CD4-positive, alpha-beta memory T cell (primary cell): ENCODE measurements at regions not wholly inside any gene's neighbourhood (a gene's known extent, or its start where the extent isn't known, plus 50 kb on each side); places are given as distances from the start of the nearest gene placed in this dataset.

Experiments
- CTCF ChIA-PET: fragments of 350-600 bp; sonication (Branson Sonifier 250); formaldehyde crosslinking; loops from one replicate; lab custom pipeline; 2021; ENCODE audit warnings: inconsistent platforms; ENCODE audit not compliant: partially characterized antibody; lab: Charles Lee
- POLR2A ChIA-PET: fragments of 350-600 bp; sonication (Branson Sonifier 250); formaldehyde crosslinking; loops from one replicate; lab custom pipeline; 2021; ENCODE audit not compliant: partially characterized antibody; lab: Charles Lee
- DNase-seq, 5 donors: peaks; one replicate each; pipeline versions ENCODE4 v3.0.0 to v3.0.0-alpha.2; 2020 to 2022; ENCODE audit warnings: mixed read lengths in 1 of 5
- H3K27ac ChIP-seq: one replicate; pipeline ENCODE4 v1.7.0; 2013; ENCODE audit warnings: low read depth, low read length
- H3K27me3 ChIP-seq: 2 replicates; pipeline ENCODE4 v1.7.0; 2013; ENCODE audit warnings: mild to moderate bottlenecking, low read length, moderate library complexity; ENCODE audit not compliant: insufficient read depth
- H3K36me3 ChIP-seq: 2 replicates; pipeline ENCODE4 v1.7.0; 2013; ENCODE audit warnings: mild to moderate bottlenecking, low read length, moderate library complexity; ENCODE audit not compliant: insufficient read depth
- H3K4me1 ChIP-seq: 2 replicates; pipeline ENCODE4 v1.7.0; 2013; ENCODE audit warnings: mild to moderate bottlenecking, low read length, moderate library complexity; ENCODE audit not compliant: insufficient read depth
- H3K4me3 ChIP-seq, 2 donors: one replicate each; pipeline ENCODE4 v1.7.0; 2013; ENCODE audit warnings: low read length in 2 of 2, mild to moderate bottlenecking in 1 of 2
- H3K9me3 ChIP-seq, 2 donors: one replicate each; pipeline ENCODE4 v1.7.0; 2013; ENCODE audit warnings: low read length in 2 of 2, control low read depth in 1 of 2; ENCODE audit not compliant: control insufficient read depth in 1 of 2
- H3K27ac Mint-ChIP-seq, 7 donors: one replicate each; pipeline ENCODE4 v1.8.0; 2020 to 2021; ENCODE audit warnings: mixed read lengths in 7 of 7, mild to moderate bottlenecking in 6 of 7, inconsistent platforms in 3 of 7, moderate library complexity in 3 of 7
- H3K27me3 Mint-ChIP-seq, 2 donors: one replicate each; pipeline ENCODE4 v1.8.0; 2020 to 2021; ENCODE audit warnings: mixed read lengths in 2 of 2
- H3K36me3 Mint-ChIP-seq, 2 donors: one replicate each; pipeline ENCODE4 v1.8.0; 2020 to 2021; ENCODE audit warnings: mixed read lengths in 2 of 2, inconsistent platforms in 1 of 2, mild to moderate bottlenecking in 1 of 2
- H3K4me1 Mint-ChIP-seq, 4 donors: one replicate each; pipeline ENCODE4 v1.8.0; 2020 to 2021; ENCODE audit warnings: mixed read lengths in 4 of 4, mild to moderate bottlenecking in 1 of 4
- H3K4me3 Mint-ChIP-seq, 8 donors: one replicate each; pipeline ENCODE4 v1.8.0; 2020 to 2021; ENCODE audit warnings: mixed read lengths in 8 of 8, mild to moderate bottlenecking in 7 of 8, moderate library complexity in 6 of 8, inconsistent platforms in 3 of 8
- H3K9me3 Mint-ChIP-seq, 8 donors: one replicate each; pipeline ENCODE4 v1.8.0; 2020 to 2021; ENCODE audit warnings: mixed read lengths in 8 of 8, mild to moderate bottlenecking in 5 of 8, inconsistent platforms in 3 of 8, moderate library complexity in 1 of 8
- intact Hi-C: fragments of 100-400 bp; cut with micrococcal nuclease; formaldehyde crosslinking; loops from one replicate; pipeline ENCODE4 v1.15.1; 2023

DNA sequence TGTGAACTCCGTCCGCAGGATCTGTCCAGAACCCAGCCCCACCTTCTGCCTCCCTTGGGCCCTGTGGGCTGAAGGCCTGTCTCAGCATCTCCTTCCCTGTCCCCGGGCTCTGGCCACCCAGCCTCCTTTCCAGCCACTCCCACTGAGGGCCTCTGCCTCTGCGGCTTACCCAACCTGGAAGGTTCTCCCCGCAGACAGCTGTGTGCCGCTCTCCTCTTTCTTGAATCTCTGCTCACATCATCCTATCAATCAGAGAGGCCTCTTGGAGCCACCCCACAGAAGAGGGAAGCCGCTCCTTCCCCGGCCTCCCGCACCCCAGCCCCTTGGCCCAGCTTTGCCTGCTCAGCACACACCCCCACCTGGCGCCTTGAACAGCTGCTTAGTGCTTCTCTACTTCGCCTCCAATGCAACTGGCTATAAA is 81.5 kb upstream of the UNC5A start:
- Mint-ChIP-seq H3K4me1 (peaks cover 6 to 20% (median 8%) of the 10 kb centered on the region in 4 donors), H3K27me3 (peaks cover 16 to 18% of the 10 kb centered on the region in 2 donors), H3K36me3 (no peaks in the 10 kb centered on the region), H3K4me3 (no peak overlapping the region), H3K27ac (no peak overlapping the region), H3K9me3 (peaks cover 0 to 8% (median 2%) of the 10 kb centered on the region in 8 donors)
- DNase-seq, result no peak
- H3K27ac ChIP-seq, result no peak overlapping the region
- no peaks in the 10 kb centered on the region for H3K27me3 ChIP-seq
- ChIA-PET POLR2A (no interaction called here), CTCF (no interaction called here)
- H3K9me3 ChIP-seq, result no peaks in the 10 kb centered on the region
- peaks cover 7% of the 10 kb centered on the region for H3K4me1 ChIP-seq
- intact Hi-C loops, result no loop called here
- H3K36me3 ChIP-seq, result no peaks in the 10 kb centered on the region
- H3K4me3 ChIP-seq, result no peak overlapping the region

DNA sequence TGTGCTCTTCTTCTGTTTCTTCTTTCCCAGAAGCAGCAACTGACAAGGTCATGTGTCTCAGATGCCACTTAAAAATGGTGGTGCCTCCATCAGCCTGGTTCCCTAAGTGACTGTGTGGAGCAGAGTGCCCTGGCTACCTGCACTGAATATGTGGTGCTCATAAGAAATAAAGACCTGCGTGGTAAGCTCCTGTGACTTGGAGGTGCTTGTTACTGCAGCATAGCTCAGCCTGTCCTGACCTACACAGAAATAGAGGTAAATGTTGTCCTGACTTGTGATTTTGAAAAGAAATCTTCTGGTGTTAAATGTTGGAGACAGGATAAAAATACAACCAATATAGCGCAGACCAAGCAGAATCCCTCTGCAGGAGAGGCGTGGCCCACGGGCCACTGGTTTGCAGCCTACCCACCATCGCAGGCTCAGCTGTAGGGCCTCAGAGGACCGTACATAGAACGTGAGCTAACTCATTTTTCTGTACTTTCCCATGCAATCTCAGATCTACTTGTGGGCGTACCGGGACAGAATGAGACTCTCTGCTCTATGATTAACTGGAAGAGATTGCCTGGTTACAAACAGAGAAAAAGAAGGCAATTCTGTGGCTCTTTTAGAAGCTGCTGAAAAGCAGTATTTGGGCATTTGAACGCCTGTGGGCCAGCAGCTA is 79.4 kb upstream of the UNC5A start:
- no peaks in the 10 kb centered on the region for H3K27me3 ChIP-seq
- ChIA-PET POLR2A (no interaction called here), CTCF (no interaction called here)
- H3K27ac ChIP-seq, result no peak overlapping the region
- DNase-seq, result no peak
- H3K27me3 Mint-ChIP-seq, result peaks cover 13 to 22% of the 10 kb centered on the region in 2 donors
- intact Hi-C loops, result no loop called here
- peaks cover 0 to 2% (median under 1%) of the 10 kb centered on the region in 4 donors for H3K4me1 Mint-ChIP-seq
- no peak overlapping the region for H3K4me3 Mint-ChIP-seq
- no peaks in the 10 kb centered on the region for H3K36me3 Mint-ChIP-seq
- H3K9me3 ChIP-seq, result no peaks in the 10 kb centered on the region
- H3K4me1 ChIP-seq, result no peaks in the 10 kb centered on the region
- no peaks in the 10 kb centered on the region for H3K36me3 ChIP-seq
- H3K4me3 ChIP-seq, result no peak overlapping the region
- H3K9me3 Mint-ChIP-seq, result peaks cover 0 to 8% (median 2%) of the 10 kb centered on the region in 8 donors
- no peak overlapping the region for H3K27ac Mint-ChIP-seq

DNA sequence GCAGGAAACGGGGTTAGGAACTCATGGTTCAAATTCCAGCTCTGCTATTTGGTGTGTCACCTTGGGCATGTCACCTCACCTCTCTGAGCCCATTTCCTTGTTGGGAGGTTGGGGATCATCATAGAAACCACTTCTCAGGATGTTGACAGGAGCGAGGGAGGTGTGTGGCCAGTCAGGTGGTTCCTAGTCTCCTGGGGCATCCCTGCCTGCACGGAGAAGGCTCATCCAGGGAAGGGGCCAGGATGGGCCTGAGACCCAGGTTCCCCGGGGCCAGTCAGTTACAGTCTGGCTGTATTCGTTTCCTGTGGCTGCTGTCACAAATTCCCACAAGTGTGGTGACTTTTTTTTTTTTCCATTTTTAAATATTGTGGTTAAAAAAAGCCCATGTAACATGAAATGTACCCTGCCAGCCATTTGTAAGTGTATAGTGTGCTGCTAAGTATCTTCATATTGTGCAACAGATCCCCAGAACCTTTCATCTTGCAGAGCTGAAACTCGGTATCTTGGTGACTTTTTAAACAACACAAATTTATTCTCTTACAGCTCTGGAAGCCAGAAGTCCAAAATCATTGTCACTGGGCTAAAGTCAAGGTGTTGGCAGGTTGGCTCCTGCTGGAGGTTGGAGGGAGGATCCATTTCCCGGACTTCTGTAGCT is 78.7 kb upstream of the UNC5A start:
- no peak for DNase-seq
- CTCF ChIA-PET, result no interaction called here

DNA sequence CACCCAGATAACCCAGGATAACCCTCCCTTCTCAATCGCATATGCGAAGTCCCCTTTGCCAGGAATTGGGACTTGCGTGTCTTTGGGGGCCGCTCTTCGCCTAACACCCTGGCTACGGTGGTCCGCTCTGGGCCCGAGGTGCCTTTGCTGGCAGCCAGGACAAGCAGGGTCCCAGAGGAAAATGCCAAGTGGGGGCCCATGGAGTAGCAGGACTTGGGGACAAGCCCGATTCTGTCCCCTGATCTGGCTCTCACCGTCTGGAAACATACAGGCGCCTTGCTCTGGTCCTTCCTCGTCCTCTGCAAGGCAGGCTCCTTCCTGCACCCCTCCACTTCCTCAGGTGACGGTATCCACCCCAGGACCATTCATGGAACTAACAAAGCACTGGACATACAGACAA is 78.1 kb upstream of the UNC5A start:
- Mint-ChIP-seq H3K27ac (no peak overlapping the region), H3K4me3 (no peak overlapping the region), H3K4me1 (no peaks in the 10 kb centered on the region), H3K36me3 (no peaks in the 10 kb centered on the region), H3K27me3 (peaks cover 14 to 30% of the 10 kb centered on the region in 2 donors), H3K9me3 (peaks cover 0 to 8% (median 2%) of the 10 kb centered on the region in 8 donors)
- CTCF ChIA-PET, result no interaction called here
- Histone ChIP-seq H3K4me3 (no peak overlapping the region), H3K9me3 (no peaks in the 10 kb centered on the region), H3K4me1 (no peaks in the 10 kb centered on the region), H3K36me3 (no peaks in the 10 kb centered on the region), H3K27ac (no peak overlapping the region), H3K27me3 (no peaks in the 10 kb centered on the region)
- intact Hi-C loops, result no loop called here
- POLR2A ChIA-PET, result interaction anchor here (0.6 kb wide), 1 partner anchor 1417 kb away, joined by 3 read pairs; no protein-coding TSS in a partner anchor
- DNase-seq, result no peak

More for the DNA sequence above, 78.7 kb upstream of the UNC5A start:
- H3K27me3 Mint-ChIP-seq, result peaks cover 11 to 24% of the 10 kb centered on the region in 2 donors
- Histone ChIP-seq H3K27me3 (no peaks in the 10 kb centered on the region), H3K4me3 (no peak overlapping the region), H3K4me1 (no peaks in the 10 kb centered on the region), H3K9me3 (no peaks in the 10 kb centered on the region), H3K27ac (no peak overlapping the region), H3K36me3 (no peaks in the 10 kb centered on the region)
- no peaks in the 10 kb centered on the region for H3K36me3 Mint-ChIP-seq
- no peak overlapping the region for H3K27ac Mint-ChIP-seq
- no peaks in the 10 kb centered on the region for H3K4me1 Mint-ChIP-seq
- H3K4me3 Mint-ChIP-seq, result no peak overlapping the region
- POLR2A ChIA-PET, result no interaction called here
- H3K9me3 Mint-ChIP-seq, result peaks cover 0 to 8% (median 2%) of the 10 kb centered on the region in 8 donors
- intact Hi-C loops, result no loop called here

DNA sequence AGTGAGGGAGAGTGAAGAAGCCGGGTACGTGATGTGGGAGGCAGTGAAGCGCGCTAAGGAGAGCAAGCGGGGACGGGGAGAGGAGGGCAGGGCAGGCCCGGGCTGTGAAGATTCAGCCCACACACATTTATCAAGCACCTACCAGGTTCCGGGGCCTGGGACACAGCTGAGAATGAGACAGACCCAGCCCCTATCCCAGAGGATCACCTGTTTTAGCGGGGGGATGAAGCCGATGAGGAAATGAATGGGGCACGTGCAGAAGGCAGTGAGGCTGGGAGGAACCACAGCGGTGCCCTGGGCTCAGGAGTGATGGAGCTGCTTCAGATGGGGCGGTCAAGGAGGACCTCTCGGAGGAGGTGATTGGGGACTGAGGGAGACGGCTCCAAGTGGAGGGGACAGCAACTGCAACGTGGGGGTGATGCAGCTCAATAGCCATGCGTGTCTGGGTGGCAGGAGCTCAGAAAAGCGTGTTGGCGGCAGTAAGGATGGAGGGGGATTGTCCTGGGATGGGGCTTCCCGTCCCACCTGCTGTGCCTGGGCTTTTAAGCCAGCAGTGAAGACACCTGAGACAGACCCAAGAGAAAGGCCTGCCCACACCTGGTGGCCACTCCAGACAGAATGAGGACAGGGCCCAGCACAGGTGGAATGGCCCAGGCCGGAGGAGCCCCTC is 77.5 kb upstream of the UNC5A start:
- Mint-ChIP-seq H3K9me3 (peaks cover 0 to 8% (median 2%) of the 10 kb centered on the region in 8 donors), H3K4me1 (no peaks in the 10 kb centered on the region), H3K4me3 (no peak overlapping the region), H3K36me3 (no peaks in the 10 kb centered on the region), H3K27ac (no peak overlapping the region), H3K27me3 (peaks cover 11 to 32% of the 10 kb centered on the region in 2 donors)
- POLR2A ChIA-PET, result interaction anchor here (0.6 kb wide), 1 partner anchor 1416 kb away, joined by 3 read pairs; no protein-coding TSS in a partner anchor
- no peak overlapping the region for H3K4me3 ChIP-seq
- no peaks in the 10 kb centered on the region for H3K27me3 ChIP-seq
- no peak overlapping the region for H3K27ac ChIP-seq
- CTCF ChIA-PET, result no interaction called here
- intact Hi-C loops, result no loop called here
- H3K36me3 ChIP-seq, result no peaks in the 10 kb centered on the region
- H3K4me1 ChIP-seq, result no peaks in the 10 kb centered on the region
- no peak for DNase-seq
- H3K9me3 ChIP-seq, result no peaks in the 10 kb centered on the region

DNA sequence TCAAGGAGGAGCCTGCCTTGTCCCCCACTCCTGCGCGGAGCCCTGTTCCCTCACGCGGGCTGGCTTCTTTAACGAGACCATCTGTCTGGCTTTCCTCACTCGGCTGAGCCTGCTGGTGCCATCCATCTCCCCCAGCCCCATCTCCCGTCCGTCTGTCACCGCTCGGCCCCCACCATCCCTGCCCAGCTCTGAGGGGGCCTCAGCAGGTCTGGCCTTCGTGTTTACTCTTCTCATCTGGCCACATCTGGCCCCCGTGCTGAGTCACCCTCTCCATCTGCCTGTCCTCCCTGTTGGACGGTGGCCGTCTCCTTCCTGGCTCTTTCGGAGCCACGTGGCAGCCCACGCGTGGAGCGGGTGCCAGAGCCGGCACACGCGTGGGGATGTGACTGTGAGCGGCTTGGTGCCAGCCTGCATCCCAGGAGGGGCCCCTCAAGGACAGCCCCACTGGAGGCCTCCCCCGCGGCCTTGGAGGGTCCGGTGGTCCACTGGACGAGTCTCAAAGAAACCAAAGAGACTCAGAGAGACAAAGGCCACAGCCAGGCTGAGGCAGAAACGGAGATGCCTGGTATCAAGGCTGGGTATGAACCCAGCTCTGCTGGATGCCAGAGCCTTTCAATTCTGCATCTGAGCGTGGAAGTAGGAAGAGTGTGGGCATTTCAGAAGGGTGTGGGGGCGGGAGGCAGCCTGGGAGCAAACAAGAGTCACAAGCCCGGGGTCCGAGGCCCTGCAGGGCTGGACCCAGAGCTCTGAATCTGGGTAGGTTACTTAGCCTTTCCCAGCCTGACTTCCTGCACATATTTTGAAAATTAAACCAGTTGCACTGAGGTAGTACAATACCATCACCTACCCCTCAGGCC is 76.7 kb upstream of the UNC5A start:
- H3K27me3 ChIP-seq, result no peaks in the 10 kb centered on the region
- H3K4me3 ChIP-seq, result no peak overlapping the region
- peaks cover 15 to 37% of the 10 kb centered on the region in 2 donors for H3K27me3 Mint-ChIP-seq
- no peaks in the 10 kb centered on the region for H3K4me1 Mint-ChIP-seq
- no peaks in the 10 kb centered on the region for H3K4me1 ChIP-seq
- H3K27ac ChIP-seq, result no peak overlapping the region
- intact Hi-C loops, result no loop called here
- ChIA-PET POLR2A (no interaction called here), CTCF (no interaction called here)
- peaks cover 0 to 8% (median 2%) of the 10 kb centered on the region in 8 donors for H3K9me3 Mint-ChIP-seq
- no peak for DNase-seq
- no peak overlapping the region for H3K4me3 Mint-ChIP-seq
- no peaks in the 10 kb centered on the region for H3K36me3 ChIP-seq
- H3K27ac Mint-ChIP-seq, result no peak overlapping the region
- no peaks in the 10 kb centered on the region for H3K36me3 Mint-ChIP-seq
- no peaks in the 10 kb centered on the region for H3K9me3 ChIP-seq
